Mesenchymal stem cell (in vitro differentiated cells and primary cell): ENCODE measurements at regions not wholly inside any gene's neighbourhood (a gene's known extent, or its start where the extent isn't known, plus 50 kb on each side); places are given as distances from the start of the nearest gene placed in this dataset.

ENCODE experiments used
- DNase-seq: peaks from one replicate; pipeline ENCODE4 v3.0.0-alpha.2; 2013
- H2AFZ ChIP-seq: one replicate; pipeline ENCODE4 v1.6.1; 2013; ENCODE audit warnings: low read depth, mild to moderate bottlenecking, control low read depth, inconsistent platforms, low read length, moderate library complexity
- H2AK5ac ChIP-seq: 2 replicates; pipeline ENCODE4 v1.6.1; 2013; ENCODE audit warnings: low read length, moderate library complexity, mild to moderate bottlenecking, inconsistent platforms; ENCODE audit not compliant: severe bottlenecking
- H2BK120ac ChIP-seq: one replicate; pipeline ENCODE4 v1.6.1; 2013; ENCODE audit warnings: low read depth, mild to moderate bottlenecking, inconsistent platforms, low read length, moderate library complexity
- H2BK12ac ChIP-seq, 2 experiments: one replicate each; pipeline ENCODE4 v1.6.1; 2013; ENCODE audit warnings: inconsistent platforms in 2 of 2, low read length in 2 of 2, mild to moderate bottlenecking in 2 of 2, moderate library complexity in 2 of 2, control low read depth in 1 of 2
- H2BK15ac ChIP-seq: one replicate; pipeline ENCODE4 v1.6.1; 2013; ENCODE audit warnings: mild to moderate bottlenecking, low read depth, inconsistent platforms; ENCODE audit not compliant: poor library complexity, severe bottlenecking
- H2BK5ac ChIP-seq: 2 replicates; pipeline ENCODE4 v1.6.1; 2013; ENCODE audit warnings: low read depth, mild to moderate bottlenecking, low read length, control low read depth, inconsistent platforms; ENCODE audit not compliant: poor library complexity, severe bottlenecking
- H3K14ac ChIP-seq, 2 experiments: one replicate each; pipeline ENCODE4 v1.6.1; 2013; ENCODE audit warnings: inconsistent platforms in 2 of 2, low read length in 2 of 2, control low read depth in 1 of 2, mild to moderate bottlenecking in 1 of 2, moderate library complexity in 1 of 2
- H3K18ac ChIP-seq, 2 experiments: one replicate each; pipeline ENCODE4 v1.6.1; 2013; ENCODE audit warnings: inconsistent platforms in 2 of 2, low read length in 2 of 2, control low read depth in 1 of 2, low read depth in 1 of 2, mild to moderate bottlenecking in 1 of 2
- H3K23ac ChIP-seq, 2 experiments: one replicate each; pipeline ENCODE4 v1.6.1; 2013; ENCODE audit warnings: inconsistent platforms in 2 of 2, low read length in 2 of 2, mild to moderate bottlenecking in 2 of 2, moderate library complexity in 2 of 2, control low read depth in 1 of 2
- H3K27ac ChIP-seq: 2 replicates; pipeline ENCODE4 v1.5.1; 2013; ENCODE audit warnings: mild to moderate bottlenecking, moderate library complexity, low read length, control low read depth, inconsistent platforms; ENCODE audit not compliant: poor library complexity, severe bottlenecking
- H3K27me3 ChIP-seq, 2 experiments: 2 replicates each; pipeline versions ENCODE4 v1.6.1 to v1.7.0; 2013; ENCODE audit warnings: low read length in 2 of 2, mild to moderate bottlenecking in 2 of 2, moderate library complexity in 2 of 2, control low read depth in 1 of 2, inconsistent platforms in 1 of 2; ENCODE audit not compliant: control insufficient read depth in 1 of 2, insufficient read depth in 1 of 2
- H3K36me3 ChIP-seq, 2 experiments: 2 replicates each; pipeline versions ENCODE4 v1.6.1 to v1.7.0; 2013; ENCODE audit warnings: low read length in 2 of 2, control low read depth in 1 of 2, inconsistent platforms in 1 of 2, low read depth in 1 of 2, mild to moderate bottlenecking in 1 of 2; ENCODE audit not compliant: insufficient read depth in 2 of 2, control insufficient read depth in 1 of 2
- H3K4ac ChIP-seq, 2 experiments: one replicate each; pipeline ENCODE4 v1.6.1; 2013; ENCODE audit warnings: inconsistent platforms in 2 of 2, low read length in 2 of 2, mild to moderate bottlenecking in 2 of 2, moderate library complexity in 2 of 2, control low read depth in 1 of 2, low read depth in 1 of 2
- H3K4me1 ChIP-seq: 2 replicates; pipeline ENCODE4 v1.6.1; 2013; ENCODE audit warnings: low read depth, low read length, control low read depth; ENCODE audit not compliant: control insufficient read depth, insufficient read depth
- H3K4me2 ChIP-seq: 2 replicates; pipeline ENCODE4 v1.6.1; 2013; ENCODE audit warnings: low read length, mild to moderate bottlenecking, inconsistent platforms; ENCODE audit not compliant: poor library complexity, severe bottlenecking
- H3K4me3 ChIP-seq, 2 experiments: 2 replicates each; pipeline versions ENCODE4 v1.5.1 to v1.7.0; 2013; ENCODE audit warnings: low read length in 2 of 2, mild to moderate bottlenecking in 2 of 2, control low read depth in 1 of 2, low read depth in 1 of 2; ENCODE audit not compliant: insufficient read depth in 1 of 2
- H3K79me1 ChIP-seq: replicated peaks from 2 replicates; pipeline ENCODE4 v1.6.1; 2013; ENCODE audit warnings: mild to moderate bottlenecking, control low read depth, low read length, inconsistent platforms; ENCODE audit not compliant: poor library complexity, severe bottlenecking
- H3K9ac ChIP-seq: 2 replicates; pipeline ENCODE4 v1.7.0; 2013; ENCODE audit warnings: mild to moderate bottlenecking, low read length, moderate library complexity
- H3K9me3 ChIP-seq: 2 replicates; pipeline ENCODE4 v1.7.0; 2013; ENCODE audit warnings: mild to moderate bottlenecking, low read length; ENCODE audit not compliant: control insufficient read depth
- H4K8ac ChIP-seq: one replicate; pipeline ENCODE4 v1.6.1; 2013; ENCODE audit warnings: inconsistent platforms, mild to moderate bottlenecking, low read length, moderate library complexity
- H4K91ac ChIP-seq: one replicate; pipeline ENCODE4 v1.6.1; 2013; ENCODE audit warnings: mild to moderate bottlenecking, low read length, inconsistent platforms
- WGBS: methylation state at CpG from one replicate; pipeline ENCODE4 v1.1.7; 2013; ENCODE audit warnings: mixed read lengths; 5-methylcytosine and 5-hydroxymethylcytosine counted together

GRCh38 chr5:142404046-142404477 lies 79.2 kb upstream of the SPRY4 start:
- no peak overlapping the region for H2BK5ac ChIP-seq
- peak overlapping the region in 1 of 2 experiments; percentile 45 for H3K14ac ChIP-seq
- H2AK5ac ChIP-seq = no peak overlapping the region
- no peaks in the 10 kb centered on the region for H3K79me1 ChIP-seq
- H2BK120ac ChIP-seq = no peak overlapping the region
- no peaks in the 10 kb centered on the region for H3K27me3 ChIP-seq
- peak overlapping the region; percentile 27 for H4K8ac ChIP-seq
- no peak overlapping the region for H3K9ac ChIP-seq
- H3K4me3 ChIP-seq = no peak overlapping the region
- H3K18ac ChIP-seq = no peak overlapping the region
- peak overlapping the region in 1 of 2 experiments; percentile 24 for H3K4ac ChIP-seq
- no peak overlapping the region for H4K91ac ChIP-seq
- H2BK15ac ChIP-seq = peak overlapping the region; percentile 53
- no peak overlapping the region for H3K4me2 ChIP-seq
- no peak overlapping the region for H3K23ac ChIP-seq
- 94% methylated on average over 13 of the region's 14 CpGs for WGBS
- no peak overlapping the region for H3K27ac ChIP-seq
- peaks cover 6% of the 10 kb centered on the region for H3K4me1 ChIP-seq
- DNase-seq = no peak
- H2BK12ac ChIP-seq = peak overlapping the region in 1 of 2 experiments; percentile 21
- H3K9me3 ChIP-seq = no peaks in the 10 kb centered on the region
- no peaks in the 10 kb centered on the region for H3K36me3 ChIP-seq
- H2AFZ ChIP-seq = no peak overlapping the region

GRCh38 chr5:142403583-142403982 lies 78.8 kb upstream of the SPRY4 start:
- no peak overlapping the region for H2BK12ac ChIP-seq

GRCh38 chr5:142402752-142403318 lies 78.0 kb upstream of the SPRY4 start:
- no peak for DNase-seq
- no peak overlapping the region for H2BK120ac ChIP-seq
- H3K18ac ChIP-seq = no peak overlapping the region
- H4K8ac ChIP-seq = no peak overlapping the region
- no peak overlapping the region for H2BK15ac ChIP-seq
- 90% methylated on average over 3 of the region's 3 CpGs for WGBS
- no peak overlapping the region for H3K4me2 ChIP-seq
- H2AK5ac ChIP-seq = no peak overlapping the region
- no peak overlapping the region for H2BK12ac ChIP-seq
- no peaks in the 10 kb centered on the region for H3K4me1 ChIP-seq
- no peak overlapping the region for H2BK5ac ChIP-seq
- H3K9ac ChIP-seq = no peak overlapping the region
- no peaks in the 10 kb centered on the region for H3K36me3 ChIP-seq
- H3K4me3 ChIP-seq = no peak overlapping the region
- no peaks in the 10 kb centered on the region for H3K79me1 ChIP-seq
- H3K27ac ChIP-seq = no peak overlapping the region
- no peak overlapping the region for H3K23ac ChIP-seq
- H3K9me3 ChIP-seq = no peaks in the 10 kb centered on the region
- no peak overlapping the region for H4K91ac ChIP-seq
- no peak overlapping the region for H2AFZ ChIP-seq
- no peak overlapping the region for H3K14ac ChIP-seq
- no peak overlapping the region for H3K4ac ChIP-seq
- H3K27me3 ChIP-seq = no peaks in the 10 kb centered on the region

More at GRCh38 chr5:142403583-142403982, 78.8 kb upstream of the SPRY4 start:
- no peak overlapping the region for H4K91ac ChIP-seq
- no peak overlapping the region for H3K14ac ChIP-seq
- no peak overlapping the region for H3K23ac ChIP-seq
- H3K27ac ChIP-seq = no peak overlapping the region
- H3K4me3 ChIP-seq = no peak overlapping the region
- H3K9me3 ChIP-seq = no peaks in the 10 kb centered on the region
- H3K4me1 ChIP-seq = peaks cover 3% of the 10 kb centered on the region
- no peaks in the 10 kb centered on the region for H3K79me1 ChIP-seq
- no peaks in the 10 kb centered on the region for H3K27me3 ChIP-seq
- H4K8ac ChIP-seq = no peak overlapping the region
- WGBS = 77% methylated on average over 5 of the region's 7 CpGs
- no peak overlapping the region for H2BK5ac ChIP-seq
- H3K36me3 ChIP-seq = no peaks in the 10 kb centered on the region
- H3K9ac ChIP-seq = no peak overlapping the region
- H2BK120ac ChIP-seq = no peak overlapping the region
- H3K4ac ChIP-seq = no peak overlapping the region
- no peak overlapping the region for H2AFZ ChIP-seq
- DNase-seq = no peak
- no peak overlapping the region for H2BK15ac ChIP-seq
- H3K4me2 ChIP-seq = no peak overlapping the region
- H2AK5ac ChIP-seq = no peak overlapping the region
- H3K18ac ChIP-seq = no peak overlapping the region

GRCh38 chr5:142400415-142400814 lies 75.6 kb upstream of the SPRY4 start:
- Histone ChIP-seq H3K27ac (no peak overlapping the region), H2BK5ac (no peak overlapping the region), H3K36me3 (peaks cover 3 to 16% of the 10 kb centered on the region in 2 experiments), H3K23ac (no peak overlapping the region), H3K14ac (no peak overlapping the region), H3K79me1 (no peaks in the 10 kb centered on the region), H3K18ac (peak overlapping the region in 1 of 2 experiments; percentile 37), H3K4ac (peak overlapping the region in 1 of 2 experiments; percentile 21), H4K91ac (peak overlapping the region; percentile 46), H2BK15ac (no peak overlapping the region), H2BK12ac (no peak overlapping the region), H3K4me2 (no peak overlapping the region), H3K4me3 (no peak overlapping the region), H2AK5ac (no peak overlapping the region), H2BK120ac (no peak overlapping the region), H3K27me3 (no peaks in the 10 kb centered on the region), H3K9me3 (peaks cover 12% of the 10 kb centered on the region), H3K4me1 (no peaks in the 10 kb centered on the region), H2AFZ (no peak overlapping the region), H3K9ac (no peak overlapping the region), H4K8ac (no peak overlapping the region)
- no peak for DNase-seq
- 80% methylated on average over 8 of the region's 8 CpGs for WGBS
